Ovary (tissue), 3 donors: ENCODE measurements at regions not wholly inside any gene's neighbourhood (a gene's known extent, or its start where the extent isn't known, plus 50 kb on each side); places are given as distances from the start of the nearest gene placed in this dataset.

ENCODE experiments used
- EP300 ChIP-seq: sonication (generic); formaldehyde crosslinking; IDR thresholded peaks from one replicate; pipeline ENCODE4 v1.6.1; 2017; ENCODE audit warnings: antibody characterized with exemption
- POLR2A ChIP-seq: fragments of 450-650 bp; IDR thresholded peaks from one replicate; pipeline ENCODE4 v1.6.1; 2017; ENCODE audit warnings: antibody characterized with exemption, mild to moderate bottlenecking, moderate library complexity
- TF ChIP-seq, protein P1 (sequence below), 3 donors: fragments of 450-650 bp in 2 of 3; fragments of 200-600 bp in 1 of 3; IDR thresholded peaks; one replicate each; pipeline versions ENCODE4 v1.5.1 to v1.8.0; 2016 to 2022; ENCODE audit warnings: antibody characterized with exemption in 3 of 3, mild to moderate bottlenecking in 1 of 3
- donor health status: DM: no; HTN: no; CAD: no.

DNA sequence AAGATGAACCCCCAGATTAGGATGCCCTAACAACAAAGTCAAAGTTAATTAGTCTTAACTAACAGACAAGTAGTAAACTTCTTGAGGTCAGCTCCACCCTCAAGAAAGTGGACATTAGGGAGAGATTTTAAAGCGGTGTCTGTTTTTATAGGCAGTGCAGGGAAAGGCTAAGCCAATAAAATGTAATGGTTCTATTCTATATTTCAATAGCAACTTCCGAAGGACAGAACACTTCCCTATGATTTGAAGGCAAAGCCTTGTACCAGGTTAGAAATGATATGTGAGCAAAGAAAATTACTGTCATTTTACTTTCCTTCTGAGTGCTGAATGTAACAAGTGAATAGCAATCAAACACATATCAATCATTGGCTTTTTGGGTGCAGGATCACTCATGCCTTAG, 455.2 kb downstream of the ISL1 start:
- TF ChIP-seq, protein P1, sequence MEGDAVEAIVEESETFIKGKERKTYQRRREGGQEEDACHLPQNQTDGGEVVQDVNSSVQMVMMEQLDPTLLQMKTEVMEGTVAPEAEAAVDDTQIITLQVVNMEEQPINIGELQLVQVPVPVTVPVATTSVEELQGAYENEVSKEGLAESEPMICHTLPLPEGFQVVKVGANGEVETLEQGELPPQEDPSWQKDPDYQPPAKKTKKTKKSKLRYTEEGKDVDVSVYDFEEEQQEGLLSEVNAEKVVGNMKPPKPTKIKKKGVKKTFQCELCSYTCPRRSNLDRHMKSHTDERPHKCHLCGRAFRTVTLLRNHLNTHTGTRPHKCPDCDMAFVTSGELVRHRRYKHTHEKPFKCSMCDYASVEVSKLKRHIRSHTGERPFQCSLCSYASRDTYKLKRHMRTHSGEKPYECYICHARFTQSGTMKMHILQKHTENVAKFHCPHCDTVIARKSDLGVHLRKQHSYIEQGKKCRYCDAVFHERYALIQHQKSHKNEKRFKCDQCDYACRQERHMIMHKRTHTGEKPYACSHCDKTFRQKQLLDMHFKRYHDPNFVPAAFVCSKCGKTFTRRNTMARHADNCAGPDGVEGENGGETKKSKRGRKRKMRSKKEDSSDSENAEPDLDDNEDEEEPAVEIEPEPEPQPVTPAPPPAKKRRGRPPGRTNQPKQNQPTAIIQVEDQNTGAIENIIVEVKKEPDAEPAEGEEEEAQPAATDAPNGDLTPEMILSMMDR (IDR thresholded peaks at IDR 0.05): no peak
- TF ChIP-seq POLR2A (no peak), EP300 (no peak)
